A549 (cell line): ENCODE measurements at regions not wholly inside any gene's neighbourhood (a gene's known extent, or its start where the extent isn't known, plus 50 kb on each side); places are given as distances from the start of the nearest gene placed in this dataset.

Experiments used
- ATAC-seq, 2 experiments: fragments of 200-7000 bp in 1 of 2; fragments of >200 bp in 1 of 2; cut with Nextera tagmentation in 1 of 2; cut with Tn5 transposase in 1 of 2; 3 replicates each; pipeline versions ENCODE4 v1.8.0 to v1.9.1; 2018 to 2020; ENCODE audit warnings: mild to moderate bottlenecking in 1 of 2, moderate library complexity in 1 of 2
- CTCF ChIA-PET: fragments of 300-600 bp; sonication (Branson Sonifier 250); formaldehyde crosslinking; extraction: SDS; loops from one replicate; lab custom pipeline; 2021; ENCODE audit warnings: antibody characterized with exemption, inconsistent platforms; lab: Yijun Ruan, JAX
- POLR2A ChIA-PET: fragments of 350-600 bp; formaldehyde crosslinking; extraction: SDS; loops from one replicate; lab custom pipeline; 2021; ENCODE audit warnings: antibody characterized with exemption, inconsistent platforms; lab: Yijun Ruan, JAX
- DNase-seq, 2 experiments: peaks; one replicate each; pipeline versions ENCODE4 v3.0.0 to v3.0.0-alpha.2; 2011 to 2016; ENCODE audit warnings: low read depth in 1 of 2, low spot score in 1 of 2
- FAIRE-seq: peaks from 2 replicates; lab custom pipeline; 2011; peaks lifted over from hg19 to GRCh38; lab: Jason Lieb, UNC
- H3K27ac ChIP-seq, 2 experiments: fragments of >200 bp; sonication (Bioruptor Twin); formaldehyde crosslinking; 3 replicates each; pipeline ENCODE4 v1.5.1; 2016 to 2017
- H3K4me1 ChIP-seq: fragments of >200 bp; sonication (Bioruptor Twin); formaldehyde crosslinking; 3 replicates; pipeline ENCODE4 v1.6.1; 2016
- H3K4me2 ChIP-seq: fragments of >200 bp; sonication (Bioruptor Twin); formaldehyde crosslinking; 3 replicates; pipeline ENCODE4 v1.6.1; 2016
- H3K4me3 ChIP-seq: fragments of >200 bp; sonication (Bioruptor Twin); formaldehyde crosslinking; 3 replicates; pipeline ENCODE4 v1.5.1; 2016
- H3K9me3 ChIP-seq: fragments of >200 bp; sonication (Bioruptor Twin); formaldehyde crosslinking; 3 replicates; pipeline ENCODE4 v1.6.1; 2016
- BCL3 ChIP-seq: fragments of >200 bp; sonication (Bioruptor Twin); formaldehyde crosslinking; IDR thresholded peaks from 3 replicates; pipeline ENCODE4 v1.6.1; 2016
- BHLHE40 ChIP-seq: IDR thresholded peaks from 2 replicates; pipeline ENCODE4 v1.6.1; 2012; ENCODE audit warnings: low read depth, low read length, inconsistent platforms
- CEBPB ChIP-seq, 2 experiments: fragments of >200 bp in 1 of 2; sonication (Bioruptor Twin) in 1 of 2; formaldehyde crosslinking in 1 of 2; IDR thresholded peaks; 2 replicates each; pipeline ENCODE4 v1.6.1; 2012 to 2016
- CHD2 ChIP-seq: fragments of 150-350 bp; IDR thresholded peaks from 2 replicates; pipeline ENCODE4 v1.6.1; 2014; ENCODE audit warnings: low read length; ENCODE audit not compliant: partially characterized antibody
- GATA3 ChIP-seq: IDR thresholded peaks from 2 replicates; pipeline ENCODE4 v1.6.1; 2012; ENCODE audit warnings: borderline replicate concordance
- HDAC2 ChIP-seq: fragments of 200-600 bp; sonication (generic); IDR thresholded peaks from 2 replicates; pipeline ENCODE4 v1.6.1; 2016
- HES2 ChIP-seq: fragments of >200 bp; sonication (Bioruptor Twin); formaldehyde crosslinking; IDR thresholded peaks from 2 replicates; pipeline ENCODE4 v1.6.1; 2016
- JUN ChIP-seq, 2 experiments: fragments of >200 bp; sonication (Bioruptor Twin); formaldehyde crosslinking; IDR thresholded peaks; 2 replicates in 1 of 2; 3 replicates in 1 of 2; pipeline ENCODE4 v1.6.1; 2016 to 2017
- MYC ChIP-seq: IDR thresholded peaks from 2 replicates; pipeline ENCODE4 v1.6.1; 2012; ENCODE audit warnings: mild to moderate bottlenecking, inconsistent platforms, low read length, improper control_type of control experiment, borderline replicate concordance
- NFE2L2 ChIP-seq: fragments of 150-350 bp; conservative IDR thresholded peaks from 2 replicates; pipeline ENCODE4 v1.6.1; 2014; ENCODE audit warnings: low read length
- PBX3 ChIP-seq: IDR thresholded peaks from 2 replicates; pipeline ENCODE4 v1.6.1; 2012
- POLR2AphosphoS2 ChIP-seq: conservative IDR thresholded peaks from 2 replicates; pipeline ENCODE4 v1.6.1; 2012; ENCODE audit warnings: low read length, improper control_type of control experiment, inconsistent platforms
- RAD21 ChIP-seq, 2 experiments: fragments of >200 bp in 1 of 2; sonication (Bioruptor Twin) in 1 of 2; formaldehyde crosslinking in 1 of 2; IDR thresholded peaks in 1 of 2; conservative IDR thresholded peaks in 1 of 2; 2 replicates in 1 of 2; 3 replicates in 1 of 2; pipeline ENCODE4 v1.6.1; 2012 to 2018; ENCODE audit warnings: inconsistent platforms in 1 of 2
- RARB ChIP-seq: fragments of 250-450 bp; sonication (Bioruptor Pico); IDR thresholded peaks from 2 replicates; pipeline ENCODE4 v1.8.0; 2021; ENCODE audit warnings: mild to moderate bottlenecking, moderate library complexity
- RCOR1 ChIP-seq: fragments of 150-350 bp; IDR thresholded peaks from 2 replicates; pipeline ENCODE4 v1.6.1; 2014; ENCODE audit warnings: antibody characterized with exemption, low read length, low read depth
- RFX5 ChIP-seq: fragments of 450-650 bp; IDR thresholded peaks from 2 replicates; pipeline ENCODE4 v1.7.1; 2014; ENCODE audit warnings: antibody characterized with exemption, mild to moderate bottlenecking, moderate library complexity
- RNF2 ChIP-seq: fragments of 200-600 bp; sonication (generic); IDR thresholded peaks from 2 replicates; pipeline ENCODE4 v1.6.1; 2016; ENCODE audit warnings: low read depth, mild to moderate bottlenecking, antibody characterized with exemption, moderate library complexity, borderline replicate concordance
- TP53 ChIP-seq: fragments of 250-450 bp; sonication (Bioruptor Pico); IDR thresholded peaks from 2 replicates; pipeline ENCODE4 v1.5.0; 2021; ENCODE audit warnings: mild to moderate bottlenecking, moderate library complexity
- USF2 ChIP-seq: fragments of 450-650 bp; IDR thresholded peaks from 2 replicates; pipeline ENCODE4 v1.6.1; 2014; ENCODE audit warnings: antibody characterized with exemption
- WGBS: methylation state at CpG from one replicate; pipeline ENCODE4 v1.1.6; 2017; ENCODE audit errors: missing lambda C conversion rate; 5-methylcytosine and 5-hydroxymethylcytosine counted together
- TF ChIP-seq, protein P1 (sequence below): fragments of 150-350 bp; IDR thresholded peaks from 2 replicates; pipeline ENCODE4 v1.6.1; 2014; ENCODE audit warnings: low read depth, mild to moderate bottlenecking, low read length
- TF ChIP-seq, protein P2 (sequence below): fragments of 250-450 bp; sonication (Bioruptor Pico); IDR thresholded peaks from 2 replicates; pipeline ENCODE4 v1.5.0; 2021; ENCODE audit warnings: mild to moderate bottlenecking, moderate library complexity, borderline replicate concordance

- H3K4me3 ChIP-seq = no peak overlapping the region
- CTCF ChIA-PET = interaction anchor here (1.6 kb wide), 1 partner anchor 8 kb away, joined by 4 read pairs; no protein-coding TSS in a partner anchor
- POLR2A ChIA-PET = no interaction called here
- no peaks in the 10 kb centered on the region for H3K9me3 ChIP-seq
- no peak for FAIRE-seq
- TF ChIP-seq HES2 (no peak), RARB (CRISPR knock-in tag) (no peak)
- no peak for DNase-seq
- no peak overlapping the region for H3K4me2 ChIP-seq
- no peak for ATAC-seq
- H3K27ac ChIP-seq = no peak overlapping the region
- peaks cover 11% of the 10 kb centered on the region; the same call in 2 of the 3 replicates for H3K4me1 ChIP-seq
Observed at GRCh38 chr14:71585361-71585760, 346.9 kb upstream of the RGS6 start.

DNA sequence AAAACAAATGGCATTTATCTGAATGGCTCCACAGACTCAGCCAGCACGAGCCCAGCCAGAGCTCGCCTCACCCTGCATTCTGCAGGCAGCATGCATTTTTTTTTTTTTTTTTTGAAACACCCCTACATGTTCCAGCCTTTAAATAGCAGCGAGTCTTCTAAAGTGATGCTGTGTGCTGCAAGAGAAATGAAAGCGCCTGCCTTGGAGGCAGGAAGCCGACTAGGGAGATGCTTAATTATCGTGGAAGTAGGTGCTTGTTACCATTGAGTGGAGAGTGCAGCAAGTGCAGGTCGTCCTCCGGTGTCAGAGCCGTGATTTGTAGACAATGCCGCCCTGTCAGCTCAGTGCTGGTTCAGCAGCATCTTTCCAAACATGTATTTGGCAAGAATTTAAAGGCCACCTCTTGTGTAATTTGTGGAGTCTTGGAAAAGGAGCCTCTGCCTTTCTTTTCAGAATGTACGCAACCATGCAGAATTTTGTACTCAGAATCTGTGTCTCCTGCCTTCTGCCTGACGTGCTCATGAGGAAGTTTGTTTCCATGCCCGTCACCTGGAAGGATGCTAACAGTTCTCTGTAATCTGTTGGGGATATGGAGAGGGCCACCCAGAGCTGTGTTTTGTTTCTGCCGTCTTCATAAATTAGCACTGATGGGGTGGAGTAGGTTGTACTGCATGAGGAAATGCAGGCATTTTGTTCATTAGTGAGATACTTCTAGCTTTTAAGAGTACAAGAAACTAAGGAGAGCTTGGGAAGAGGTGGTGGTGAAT is 345.9 kb upstream of the RGS6 start:
- Histone ChIP-seq H3K9me3 (no peaks in the 10 kb centered on the region), H3K4me3 (no peak overlapping the region), H3K27ac (no peak overlapping the region), H3K4me1 (peaks cover 11% of the 10 kb centered on the region; the same call in 2 of the 3 replicates), H3K4me2 (0 out of 3 replicates have a peak overlapping the region, but pooled peaks have one; percentile 7)
- TF ChIP-seq MYC (no peak), RAD21 (conservative IDR thresholded peaks at IDR 0.05 in 1 of 2, IDR thresholded peaks at IDR 0.05 in 1 of 2) (no peak), POLR2AphosphoS2 (no peak), BHLHE40 (no peak), NFE2L2 (no peak)
- TF ChIP-seq, protein P1, sequence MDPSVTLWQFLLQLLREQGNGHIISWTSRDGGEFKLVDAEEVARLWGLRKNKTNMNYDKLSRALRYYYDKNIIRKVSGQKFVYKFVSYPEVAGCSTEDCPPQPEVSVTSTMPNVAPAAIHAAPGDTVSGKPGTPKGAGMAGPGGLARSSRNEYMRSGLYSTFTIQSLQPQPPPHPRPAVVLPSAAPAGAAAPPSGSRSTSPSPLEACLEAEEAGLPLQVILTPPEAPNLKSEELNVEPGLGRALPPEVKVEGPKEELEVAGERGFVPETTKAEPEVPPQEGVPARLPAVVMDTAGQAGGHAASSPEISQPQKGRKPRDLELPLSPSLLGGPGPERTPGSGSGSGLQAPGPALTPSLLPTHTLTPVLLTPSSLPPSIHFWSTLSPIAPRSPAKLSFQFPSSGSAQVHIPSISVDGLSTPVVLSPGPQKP = no peak
- DNase-seq (no peak), FAIRE-seq (no peak), ATAC-seq (no peak)
- 52% methylated on average over 14 of the region's 14 CpGs for WGBS
- CTCF ChIA-PET = interaction anchor here (1.6 kb wide), 1 partner anchor 8 kb away, joined by 4 read pairs; no protein-coding TSS in a partner anchor
- POLR2A ChIA-PET = no interaction called here

DNA sequence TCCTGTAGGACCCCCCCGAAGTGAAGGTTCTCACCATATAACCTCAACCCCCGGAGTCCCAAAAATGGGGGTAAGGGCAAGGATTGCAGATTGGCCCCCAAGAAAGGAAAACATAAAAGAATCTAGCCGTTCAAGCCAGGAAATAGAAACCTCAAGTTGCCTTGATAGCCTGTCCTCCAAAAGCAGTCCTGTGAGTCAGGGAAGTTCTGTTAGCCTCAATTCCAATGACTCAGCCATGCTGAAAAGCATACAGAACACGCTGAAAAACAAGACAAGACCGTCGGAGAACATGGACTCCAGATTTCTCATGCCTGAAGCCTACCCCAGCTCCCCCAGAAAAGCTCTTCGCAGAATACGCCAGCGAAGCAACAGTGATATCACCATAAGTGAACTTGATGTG is 344.2 kb upstream of the RGS6 start:
- no peak for DNase-seq
- ChIA-PET CTCF (interaction anchor here (1.2 kb wide), 1 partner anchor 21 kb away, joined by 3 read pairs; no protein-coding TSS in a partner anchor), POLR2A (no interaction called here)
- WGBS = 61% methylated on average over 9 of the region's 9 CpGs
- no peak overlapping the region for H3K4me3 ChIP-seq
- FAIRE-seq = no peak
- peaks cover 2% of the 10 kb centered on the region; the same call in 1 of the 3 replicates for H3K4me1 ChIP-seq
- no peak overlapping the region for H3K4me2 ChIP-seq
- H3K27ac ChIP-seq = no peak overlapping the region
- TF ChIP-seq, protein P2, sequence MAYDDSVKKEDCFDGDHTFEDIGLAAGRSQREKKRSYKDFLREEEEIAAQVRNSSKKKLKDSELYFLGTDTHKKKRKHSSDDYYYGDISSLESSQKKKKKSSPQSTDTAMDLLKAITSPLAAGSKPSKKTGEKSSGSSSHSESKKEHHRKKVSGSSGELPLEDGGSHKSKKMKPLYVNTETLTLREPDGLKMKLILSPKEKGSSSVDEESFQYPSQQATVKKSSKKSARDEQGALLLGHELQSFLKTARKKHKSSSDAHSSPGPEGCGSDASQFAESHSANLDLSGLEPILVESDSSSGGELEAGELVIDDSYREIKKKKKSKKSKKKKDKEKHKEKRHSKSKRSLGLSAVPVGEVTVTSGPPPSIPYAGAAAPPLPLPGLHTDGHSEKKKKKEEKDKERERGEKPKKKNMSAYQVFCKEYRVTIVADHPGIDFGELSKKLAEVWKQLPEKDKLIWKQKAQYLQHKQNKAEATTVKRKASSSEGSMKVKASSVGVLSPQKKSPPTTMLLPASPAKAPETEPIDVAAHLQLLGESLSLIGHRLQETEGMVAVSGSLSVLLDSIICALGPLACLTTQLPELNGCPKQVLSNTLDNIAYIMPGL (CRISPR knock-in tag) = no peak
- TF ChIP-seq TP53 (CRISPR knock-in tag) = no peak
- no peak for TF ChIP-seq RNF2
- no peak for TF ChIP-seq RAD21 (conservative IDR thresholded peaks at IDR 0.05 in 1 of 2, IDR thresholded peaks at IDR 0.05 in 1 of 2)
- no peak for TF ChIP-seq BCL3
- no peak for TF ChIP-seq NFE2L2
- TF ChIP-seq RCOR1 = no peak
- TF ChIP-seq USF2 = no peak
- TF ChIP-seq RFX5 = no peak
- TF ChIP-seq GATA3 = no peak
- TF ChIP-seq BHLHE40 = no peak
- TF ChIP-seq CEBPB (IDR thresholded peaks at IDR 0.05) = no peak
- TF ChIP-seq RARB (CRISPR knock-in tag) = no peak
- TF ChIP-seq CHD2 = no peak
- TF ChIP-seq JUN (IDR thresholded peaks at IDR 0.05) = no peak
- TF ChIP-seq PBX3 = no peak
- no peak for TF ChIP-seq HDAC2
- no peak for ATAC-seq
- no peaks in the 10 kb centered on the region for H3K9me3 ChIP-seq
